HCT116 (cell line): ENCODE measurements at regions not wholly inside any gene's neighbourhood (a gene's known extent, or its start where the extent isn't known, plus 50 kb on each side); places are given as distances from the start of the nearest gene placed in this dataset.

Experiments
- ATAC-seq: fragments of 200-7000 bp; cut with Tn5 transposase; 2 replicates; pipeline ENCODE4 v1.9.1; 2020; ENCODE audit warnings: mild to moderate bottlenecking, moderate library complexity
- BruUV-seq: library from RNA; stranded (reverse); fragments of 400-500 nt; replicated peaks from 2 replicates; lab custom pipeline; 2021; lab: Mats Ljungman, UMichigan
- CTCF ChIA-PET: fragments of 300-600 bp; sonication (Branson Sonifier 250); formaldehyde crosslinking; loops from one replicate; lab custom pipeline; 2021; ENCODE audit warnings: antibody characterized with exemption; lab: Charles Lee
- POLR2A ChIA-PET: fragments of 300-600, 350-600 bp; sonication (Branson Sonifier 250); formaldehyde crosslinking; loops from one replicate; lab custom pipeline; 2021; ENCODE audit warnings: antibody characterized with exemption; lab: Charles Lee
- RAD21 ChIA-PET, 2 experiments: fragments of 300-600 bp; sonication (Branson Sonifier 250); formaldehyde crosslinking; loops; one replicate each; lab custom pipeline; 2023; ENCODE audit warnings: low total read pairs in 2 of 2; ENCODE audit not compliant: uncharacterized antibody in 2 of 2, unreplicated experiment in 2 of 2, low non-redundant PET in 1 of 2; lab: Charles Lee
- DNase-seq: peaks from one replicate; pipeline ENCODE4 v3.0.0-alpha.2; 2010; ENCODE audit warnings: low read depth, low spot score
- H2AFZ ChIP-seq: fragments of 200-600 bp; shearing (Covaris generic), sonication (generic); 2 replicates; pipeline ENCODE4 v1.6.1; 2017; ENCODE audit warnings: low read depth, mixed run types, mixed read lengths, antibody characterized with exemption, low read length; ENCODE audit not compliant: poor library complexity, severe bottlenecking
- H3K27ac ChIP-seq: 2 replicates; pipeline ENCODE4 v1.5.1; 2012; ENCODE audit warnings: low read depth, low read length
- H3K27me3 ChIP-seq: fragments of 200-600 bp; sonication (generic); 2 replicates; pipeline ENCODE4 v1.6.1; 2016; ENCODE audit warnings: mixed run types, low read length, mixed read lengths; ENCODE audit not compliant: insufficient read depth
- H3K36me3 ChIP-seq, 2 experiments: fragments of 200-500 bp in 1 of 2; fragments of 200-600 bp in 1 of 2; sonication (Bioruptor generic) in 1 of 2; sonication (generic) in 1 of 2; 2 replicates each; pipeline versions ENCODE4 v1.5.1 to v1.6.1; 2014 to 2016; ENCODE audit warnings: low read length in 2 of 2, inconsistent platforms in 1 of 2, mixed read lengths in 1 of 2, mixed run types in 1 of 2; ENCODE audit not compliant: insufficient read depth in 2 of 2, control insufficient read depth in 1 of 2
- H3K4me1 ChIP-seq, 2 experiments: fragments of 200-600 bp in 1 of 2; sonication (generic) in 1 of 2; 2 replicates each; pipeline versions ENCODE4 v1.5.1 to v1.6.1; 2012 to 2017; ENCODE audit warnings: low read length in 2 of 2, inconsistent platforms in 1 of 2, mild to moderate bottlenecking in 1 of 2, mixed read lengths in 1 of 2, mixed run types in 1 of 2, moderate library complexity in 1 of 2; ENCODE audit not compliant: insufficient read depth in 2 of 2, control insufficient read depth in 1 of 2
- H3K4me2 ChIP-seq: fragments of 200-600 bp; sonication (generic); 2 replicates; pipeline ENCODE4 v1.6.1; 2017; ENCODE audit warnings: mixed run types, low read length, mixed read lengths
- H3K4me3 ChIP-seq, 2 experiments: fragments of 200-600 bp in 1 of 2; sonication (generic) in 1 of 2; replicated peaks in 1 of 2; 2 replicates each; pipeline ENCODE4 v1.5.1; 2011 to 2016; ENCODE audit warnings: low read length in 2 of 2, control low read depth in 1 of 2, low read depth in 1 of 2, mild to moderate bottlenecking in 1 of 2, mixed read lengths in 1 of 2, mixed run types in 1 of 2
- H3K79me2 ChIP-seq: fragments of 200-600 bp; sonication (generic); 2 replicates; pipeline ENCODE4 v1.6.1; 2017; ENCODE audit warnings: mild to moderate bottlenecking, mixed run types, low read length, moderate library complexity, mixed read lengths; ENCODE audit not compliant: insufficient read depth
- H3K9ac ChIP-seq: fragments of 200-600 bp; sonication (generic); 2 replicates; pipeline ENCODE4 v1.6.1; 2016; ENCODE audit warnings: low read length, mixed read lengths
- H3K9me2 ChIP-seq: fragments of 200-600 bp; sonication (generic), shearing (Covaris generic); 2 replicates; pipeline ENCODE4 v1.6.1; 2017; ENCODE audit warnings: mixed run types, mild to moderate bottlenecking, moderate library complexity; ENCODE audit not compliant: insufficient read depth
- H3K9me3 ChIP-seq, 2 experiments: fragments of 200-500 bp in 1 of 2; fragments of 200-600 bp in 1 of 2; sonication (Bioruptor generic) in 1 of 2; sonication (generic) in 1 of 2; 2 replicates each; pipeline ENCODE4 v1.6.1; 2014 to 2017; ENCODE audit warnings: low read length in 2 of 2, mixed read lengths in 2 of 2, inconsistent platforms in 1 of 2, low read depth in 1 of 2, mild to moderate bottlenecking in 1 of 2, mixed run types in 1 of 2, moderate library complexity in 1 of 2; ENCODE audit not compliant: control insufficient read depth in 1 of 2, insufficient read depth in 1 of 2
- H4K20me1 ChIP-seq: fragments of 200-600 bp; sonication (generic), shearing (Covaris generic); 2 replicates; pipeline ENCODE4 v1.6.1; 2017; ENCODE audit warnings: mixed run types, mild to moderate bottlenecking, moderate library complexity; ENCODE audit not compliant: insufficient read depth
- ELF1 ChIP-seq: IDR thresholded peaks from 2 replicates; pipeline ENCODE4 v1.6.1; 2012; ENCODE audit warnings: low read depth, borderline replicate concordance
- EZH2 ChIP-seq: fragments of 200-600 bp; sonication (generic); IDR thresholded peaks from 2 replicates; pipeline ENCODE4 v1.6.1; 2017; ENCODE audit warnings: antibody characterized with exemption, mixed run types
- SP1 ChIP-seq: IDR thresholded peaks from 2 replicates; pipeline ENCODE4 v1.6.1; 2012; ENCODE audit warnings: low read depth
- SRF ChIP-seq: IDR thresholded peaks from 2 replicates; pipeline ENCODE4 v1.6.1; 2012; ENCODE audit warnings: low read depth
- TCF7L2 ChIP-seq: IDR thresholded peaks from 2 replicates; pipeline ENCODE4 v1.7.0; 2011; ENCODE audit warnings: borderline replicate concordance, inconsistent platforms; ENCODE audit not compliant: insufficient read depth, insufficient read length; ENCODE audit errors: extremely low read depth
- ZFX ChIP-seq: fragments of 450-650 bp; IDR thresholded peaks from 2 replicates; pipeline ENCODE4 v1.6.1; 2017
- ZNF274 ChIP-seq: fragments of 200-500 bp; sonication (Bioruptor generic); IDR thresholded peaks from 2 replicates; pipeline ENCODE4 v1.6.1; 2014; ENCODE audit warnings: mild to moderate bottlenecking, low read depth, low read length, inconsistent platforms
- intact Hi-C: fragments of 100-400 bp; cut with micrococcal nuclease; formaldehyde crosslinking; loops from 2 replicates; pipeline ENCODE4 v1.10.0; 2022
- TF ChIP-seq, protein P1 (sequence below): IDR thresholded peaks from 2 replicates; pipeline ENCODE4 v1.6.1; 2012
- TF ChIP-seq, protein P2 (sequence below): IDR thresholded peaks from 2 replicates; pipeline ENCODE4 v1.6.1; 2011; ENCODE audit warnings: mild to moderate bottlenecking, low read length, moderate library complexity; ENCODE audit not compliant: insufficient replicate concordance; ENCODE audit errors: extremely low read depth

DNA sequence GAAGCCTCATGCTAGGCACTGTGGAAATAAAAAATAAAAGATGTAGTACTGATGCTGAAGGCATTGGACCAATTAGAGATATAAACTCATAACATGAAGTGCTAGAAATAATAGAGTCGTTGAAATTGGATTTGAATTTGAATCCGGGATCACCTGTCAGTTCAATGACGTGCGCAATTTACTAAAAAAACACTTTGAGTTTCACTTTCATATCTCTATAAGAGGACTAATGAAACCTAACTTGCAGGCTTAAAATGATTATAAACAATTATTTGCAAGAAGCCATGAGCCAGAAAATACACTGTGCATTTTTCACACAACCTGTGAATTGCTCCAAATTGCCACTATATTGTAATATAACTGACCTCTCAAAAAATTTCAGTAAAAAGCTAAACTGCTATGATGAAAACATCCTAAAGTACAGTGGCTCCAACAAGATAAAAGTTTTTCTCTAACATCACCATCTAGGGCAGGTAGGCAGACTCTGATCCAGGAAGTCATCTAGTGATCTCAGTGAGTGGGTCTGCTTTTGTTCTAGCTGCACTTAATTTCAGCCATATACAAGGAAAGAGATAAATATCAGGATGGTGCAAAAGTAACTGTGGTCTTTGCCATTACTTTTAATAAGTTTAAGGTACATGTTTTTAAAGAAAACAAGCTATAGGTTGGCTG, 440.2 kb downstream of the CNTN6 start:
- Histone ChIP-seq H3K27me3 (no peaks in the 10 kb centered on the region), H3K4me3 (no peak overlapping the region), H4K20me1 (no peaks in the 10 kb centered on the region), H3K9me2 (no peaks in the 10 kb centered on the region), H3K79me2 (no peaks in the 10 kb centered on the region), H3K4me2 (no peak overlapping the region), H3K27ac (no peak overlapping the region), H2AFZ (no peak overlapping the region), H3K4me1 (no peaks in the 10 kb centered on the region), H3K36me3 (no peaks in the 10 kb centered on the region), H3K9me3 (peaks cover 23 to 25% of the 10 kb centered on the region in 2 experiments; a peak in 2 of 4 replicates), H3K9ac (no peak overlapping the region)
- no TSS peak for BruUV-seq
- ChIA-PET RAD21 (no interaction called here), CTCF (no interaction called here), POLR2A (no interaction called here)
- intact Hi-C loops = no loop called here
- TF ChIP-seq ZNF274 (no peak), EZH2 (no peak), ZFX (no peak), SP1 (no peak), ELF1 (no peak), SRF (no peak), TCF7L2 (no peak)
- TF ChIP-seq, protein P1, sequence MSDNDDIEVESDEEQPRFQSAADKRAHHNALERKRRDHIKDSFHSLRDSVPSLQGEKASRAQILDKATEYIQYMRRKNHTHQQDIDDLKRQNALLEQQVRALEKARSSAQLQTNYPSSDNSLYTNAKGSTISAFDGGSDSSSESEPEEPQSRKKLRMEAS = no peak
- TF ChIP-seq, protein P2, sequence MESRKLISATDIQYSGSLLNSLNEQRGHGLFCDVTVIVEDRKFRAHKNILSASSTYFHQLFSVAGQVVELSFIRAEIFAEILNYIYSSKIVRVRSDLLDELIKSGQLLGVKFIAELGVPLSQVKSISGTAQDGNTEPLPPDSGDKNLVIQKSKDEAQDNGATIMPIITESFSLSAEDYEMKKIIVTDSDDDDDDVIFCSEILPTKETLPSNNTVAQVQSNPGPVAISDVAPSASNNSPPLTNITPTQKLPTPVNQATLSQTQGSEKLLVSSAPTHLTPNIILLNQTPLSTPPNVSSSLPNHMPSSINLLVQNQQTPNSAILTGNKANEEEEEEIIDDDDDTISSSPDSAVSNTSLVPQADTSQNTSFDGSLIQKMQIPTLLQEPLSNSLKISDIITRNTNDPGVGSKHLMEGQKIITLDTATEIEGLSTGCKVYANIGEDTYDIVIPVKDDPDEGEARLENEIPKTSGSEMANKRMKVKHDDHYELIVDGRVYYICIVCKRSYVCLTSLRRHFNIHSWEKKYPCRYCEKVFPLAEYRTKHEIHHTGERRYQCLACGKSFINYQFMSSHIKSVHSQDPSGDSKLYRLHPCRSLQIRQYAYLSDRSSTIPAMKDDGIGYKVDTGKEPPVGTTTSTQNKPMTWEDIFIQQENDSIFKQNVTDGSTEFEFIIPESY = no peak
- DNase-seq (no peak), ATAC-seq (no peak)
